IMR-90 (cell line): ENCODE measurements at regions not wholly inside any gene's neighbourhood (a gene's known extent, or its start where the extent isn't known, plus 50 kb on each side); places are given as distances from the start of the nearest gene placed in this dataset.

Source experiments
- ATAC-seq: fragments of 200-7000 bp; cut with Tn5 transposase; 2 replicates; pipeline ENCODE4 v1.9.1; 2020; ENCODE audit warnings: low read depth, mild to moderate bottlenecking, moderate library complexity
- BruUV-seq: library from RNA; stranded (reverse); fragments of 400-500 nt; replicated peaks from 2 replicates; lab custom pipeline; 2021; lab: Mats Ljungman, UMichigan
- CTCF ChIA-PET: fragments of 300-600 bp; formaldehyde crosslinking; extraction: SDS; loops from one replicate; lab custom pipeline; 2021; ENCODE audit warnings: antibody characterized with exemption; lab: Yijun Ruan, JAX
- POLR2A ChIA-PET: fragments of 300-600 bp; sonication (Branson Sonifier 250); formaldehyde crosslinking; loops from one replicate; lab custom pipeline; 2022; ENCODE audit warnings: antibody characterized with exemption; ENCODE audit not compliant: unreplicated experiment; lab: Charles Lee
- DNase-seq: peaks from one replicate; pipeline ENCODE4 v3.0.0; 2013
- H2AFZ ChIP-seq: replicated peaks from 2 replicates; pipeline ENCODE3; 2013; ENCODE audit warnings: low read length, mild to moderate bottlenecking; ENCODE audit not compliant: poor library complexity
- H2AK5ac ChIP-seq: 2 replicates; pipeline ENCODE4 v1.6.1; 2013; ENCODE audit warnings: low read depth, low read length, inconsistent platforms
- H2AK9ac ChIP-seq: replicated peaks from 2 replicates; pipeline ENCODE3; 2013; ENCODE audit warnings: mild to moderate bottlenecking, low read depth, low read length, moderate library complexity; ENCODE audit not compliant: poor library complexity
- H2BK120ac ChIP-seq: 2 replicates; pipeline ENCODE4 v1.6.1; 2013; ENCODE audit warnings: low read depth, low read length, inconsistent platforms
- H2BK15ac ChIP-seq: 3 replicates; pipeline ENCODE4 v1.6.1; 2013; ENCODE audit warnings: low read depth, low read length, inconsistent platforms
- H2BK20ac ChIP-seq: 2 replicates; pipeline ENCODE4 v1.6.1; 2013; ENCODE audit warnings: low read depth, mild to moderate bottlenecking, inconsistent platforms, low read length, moderate library complexity
- H2BK5ac ChIP-seq: 2 replicates; pipeline ENCODE4 v1.6.1; 2013; ENCODE audit warnings: mild to moderate bottlenecking, low read depth, low read length, inconsistent platforms; ENCODE audit not compliant: poor library complexity, severe bottlenecking
- H3K14ac ChIP-seq: replicated peaks from 2 replicates; pipeline ENCODE4 v1.6.1; 2013; ENCODE audit warnings: low read depth, low read length, inconsistent platforms
- H3K18ac ChIP-seq: 2 replicates; pipeline ENCODE4 v1.6.1; 2013; ENCODE audit warnings: low read depth, low read length, control low read depth
- H3K23ac ChIP-seq: 2 replicates; pipeline ENCODE4 v1.6.1; 2013; ENCODE audit warnings: low read depth, low read length, inconsistent platforms
- H3K27ac ChIP-seq: 2 replicates; pipeline ENCODE4 v1.5.1; 2013; ENCODE audit warnings: mild to moderate bottlenecking, control low read depth, low read length; ENCODE audit not compliant: insufficient read depth
- H3K27me3 ChIP-seq: 2 replicates; pipeline ENCODE4 v1.6.1; 2013; ENCODE audit warnings: low read length; ENCODE audit not compliant: control insufficient read depth, insufficient read depth
- H3K36me3 ChIP-seq: 2 replicates; pipeline ENCODE4 v1.6.1; 2013; ENCODE audit warnings: low read length, mixed read lengths; ENCODE audit not compliant: control insufficient read depth, insufficient read depth
- H3K4ac ChIP-seq: 2 replicates; pipeline ENCODE4 v1.6.1; 2013; ENCODE audit warnings: low read depth, low read length, inconsistent platforms
- H3K4me1 ChIP-seq: 2 replicates; pipeline ENCODE4 v1.6.1; 2013; ENCODE audit warnings: low read length, mixed read lengths; ENCODE audit not compliant: control insufficient read depth, insufficient read depth
- H3K4me2 ChIP-seq: 2 replicates; pipeline ENCODE4 v1.6.1; 2013; ENCODE audit warnings: low read depth, mild to moderate bottlenecking, control low read depth, low read length, moderate library complexity
- H3K4me3 ChIP-seq: 2 replicates; pipeline ENCODE4 v1.5.1; 2013; ENCODE audit warnings: low read depth, mild to moderate bottlenecking, control low read depth, low read length, moderate library complexity; ENCODE audit not compliant: insufficient read depth
- H3K56ac ChIP-seq: 2 replicates; pipeline ENCODE4 v1.6.1; 2013; ENCODE audit warnings: low read length, inconsistent platforms; ENCODE audit not compliant: insufficient read depth; ENCODE audit errors: extremely low read depth
- H3K79me1 ChIP-seq, 2 experiments: 2 replicates each; pipeline ENCODE4 v1.6.1; 2013; ENCODE audit warnings: low read length in 2 of 2, inconsistent platforms in 1 of 2, low read depth in 1 of 2
- H3K9ac ChIP-seq: 2 replicates; pipeline ENCODE4 v1.6.1; 2013; ENCODE audit warnings: low read depth, low read length, control low read depth
- H3K9me1 ChIP-seq: 2 replicates; pipeline ENCODE4 v1.6.1; 2013; ENCODE audit warnings: low read length, inconsistent platforms; ENCODE audit not compliant: insufficient read depth
- H3K9me3 ChIP-seq: 2 replicates; pipeline ENCODE4 v1.6.1; 2013; ENCODE audit warnings: low read length; ENCODE audit not compliant: control insufficient read depth, insufficient read depth
- H4K20me1 ChIP-seq: 2 replicates; pipeline ENCODE4 v1.6.1; 2013; ENCODE audit warnings: low read length, inconsistent platforms; ENCODE audit not compliant: insufficient read depth
- H4K5ac ChIP-seq: 2 replicates; pipeline ENCODE4 v1.6.1; 2013; ENCODE audit warnings: mild to moderate bottlenecking, low read depth, low read length, control low read depth
- H4K8ac ChIP-seq, 2 experiments: 2 replicates each; pipeline ENCODE4 v1.6.1; 2013; ENCODE audit warnings: low read depth in 2 of 2, low read length in 2 of 2, control low read depth in 1 of 2, inconsistent platforms in 1 of 2
- H4K91ac ChIP-seq: 2 replicates; pipeline ENCODE4 v1.6.1; 2013; ENCODE audit warnings: low read depth, low read length, inconsistent platforms; ENCODE audit not compliant: insufficient read depth
- BHLHE40 ChIP-seq: fragments of 150-350 bp; IDR thresholded peaks from 2 replicates; pipeline ENCODE4 v1.6.1; 2016; ENCODE audit warnings: mild to moderate bottlenecking, low read depth, low read length
- CEBPB ChIP-seq: IDR thresholded peaks from 2 replicates; pipeline ENCODE4 v1.6.1; 2012; ENCODE audit warnings: low read depth, low read length, improper control_type of control experiment
- CHD1 ChIP-seq: IDR thresholded peaks from 2 replicates; pipeline ENCODE4 v1.6.1; 2012; ENCODE audit warnings: low read depth, low read length, improper control_type of control experiment
- CTCF ChIP-seq: conservative IDR thresholded peaks from 2 replicates; pipeline ENCODE4 v1.5.1; 2012; ENCODE audit warnings: mild to moderate bottlenecking, low read depth, low read length, improper control_type of control experiment
- FOS ChIP-seq: fragments of 150-350 bp; IDR thresholded peaks from 2 replicates; pipeline ENCODE4 v1.6.1; 2016; ENCODE audit warnings: low read depth, low read length
- MAZ ChIP-seq: IDR thresholded peaks from 2 replicates; pipeline ENCODE4 v1.6.1; 2012; ENCODE audit warnings: low read depth, mild to moderate bottlenecking, low read length, improper control_type of control experiment, moderate library complexity, borderline replicate concordance
- MXI1 ChIP-seq: IDR thresholded peaks from 2 replicates; pipeline ENCODE4 v1.6.1; 2012; ENCODE audit warnings: low read depth, mild to moderate bottlenecking, low read length, moderate library complexity, borderline replicate concordance
- NFE2L2 ChIP-seq: fragments of 150-350 bp; IDR thresholded peaks from 2 replicates; pipeline ENCODE4 v1.6.1; 2016; ENCODE audit warnings: low read depth, mild to moderate bottlenecking, low read length
- POLR2A ChIP-seq: IDR thresholded peaks from 2 replicates; pipeline ENCODE4 v1.6.1; 2012; ENCODE audit warnings: mild to moderate bottlenecking, low read depth, low read length
- RAD21 ChIP-seq: IDR thresholded peaks from 2 replicates; pipeline ENCODE4 v1.6.1; 2012; ENCODE audit warnings: low read length, improper control_type of control experiment
- RCOR1 ChIP-seq: IDR thresholded peaks from 2 replicates; pipeline ENCODE4 v1.6.1; 2012; ENCODE audit warnings: mild to moderate bottlenecking, low read length, improper control_type of control experiment; ENCODE audit not compliant: insufficient replicate concordance
- SMC3 ChIP-seq: fragments of 150-350 bp; IDR thresholded peaks from 2 replicates; pipeline ENCODE4 v1.6.1; 2016; ENCODE audit warnings: low read depth, mild to moderate bottlenecking, antibody characterized with exemption, low read length, moderate library complexity
- USF2 ChIP-seq: fragments of 150-350 bp; IDR thresholded peaks from 2 replicates; pipeline ENCODE4 v1.6.1; 2017; ENCODE audit warnings: mild to moderate bottlenecking, antibody characterized with exemption, low read length, low read depth
- WGBS, 2 experiments: methylation state at CpG; one replicate each; pipeline versions ENCODE4 v1.1.5 to v1.1.7; 2013; ENCODE audit warnings: missing lambda C conversion rate in 2 of 2; ENCODE audit not compliant: insufficient read length in 1 of 2; ENCODE audit errors: extremely low coverage in 2 of 2; 5-methylcytosine and 5-hydroxymethylcytosine counted together
- dilution Hi-C: fragments of 300-500 bp; cut with HindIII; formaldehyde crosslinking; loops from one replicate; pipeline ENCODE4 v1.14.3; 2018; ENCODE audit warnings: low sequenced_read_pairs; ENCODE audit not compliant: unreplicated experiment
- in situ Hi-C: fragments of 300-500 bp; cut with MboI; formaldehyde crosslinking; loops from 3 replicates; pipeline ENCODE4 v1.14.3; 2019; ENCODE audit warnings: low sequenced_read_pairs, inconsistent platforms, mixed read lengths
- intact Hi-C: fragments of 100-400 bp; cut with micrococcal nuclease; formaldehyde crosslinking; loops from 2 replicates; pipeline ENCODE4 v1.10.0; 2022
- TF ChIP-seq, protein P1 (sequence below): fragments of 150-350 bp; IDR thresholded peaks from 2 replicates; pipeline ENCODE4 v1.6.1; 2016; ENCODE audit warnings: low read depth, mild to moderate bottlenecking, low read length, moderate library complexity, borderline replicate concordance

- Histone ChIP-seq H2BK5ac (no peak overlapping the region), H3K27ac (no peak overlapping the region), H3K79me1 (no peaks in the 10 kb centered on the region), H4K5ac (no peak overlapping the region), H3K36me3 (no peaks in the 10 kb centered on the region), H3K56ac (no peak overlapping the region), H2AK9ac (no peak overlapping the region), H2BK20ac (no peak overlapping the region), H3K18ac (no peak overlapping the region), H4K20me1 (no peaks in the 10 kb centered on the region), H4K91ac (no peak overlapping the region), H3K27me3 (no peaks in the 10 kb centered on the region), H3K23ac (no peak overlapping the region), H2BK120ac (no peak overlapping the region), H3K4me1 (no peaks in the 10 kb centered on the region), H4K8ac (no peak overlapping the region), H3K9ac (no peak overlapping the region), H3K9me1 (no peaks in the 10 kb centered on the region), H3K4me2 (no peak overlapping the region), H3K14ac (no peak overlapping the region), H2AFZ (no peak overlapping the region), H2BK15ac (no peak overlapping the region), H3K4me3 (no peak overlapping the region), H2AK5ac (no peak overlapping the region), H3K4ac (no peak overlapping the region), H3K9me3 (no peaks in the 10 kb centered on the region)
- intact Hi-C loops = no loop called here
- WGBS, 2 experiments = no CpG with 5 or more reads among the region's 4 CpGs
- DNase-seq (no peak), ATAC-seq (no peak)
- dilution Hi-C loops = no loop called here
- BruUV-seq = no TSS peak
- TF ChIP-seq FOS = no peak
- TF ChIP-seq MXI1 = no peak
- TF ChIP-seq CHD1 = no peak
- no peak for TF ChIP-seq RAD21
- TF ChIP-seq SMC3 = no peak
- no peak for TF ChIP-seq BHLHE40
- TF ChIP-seq, protein P1, sequence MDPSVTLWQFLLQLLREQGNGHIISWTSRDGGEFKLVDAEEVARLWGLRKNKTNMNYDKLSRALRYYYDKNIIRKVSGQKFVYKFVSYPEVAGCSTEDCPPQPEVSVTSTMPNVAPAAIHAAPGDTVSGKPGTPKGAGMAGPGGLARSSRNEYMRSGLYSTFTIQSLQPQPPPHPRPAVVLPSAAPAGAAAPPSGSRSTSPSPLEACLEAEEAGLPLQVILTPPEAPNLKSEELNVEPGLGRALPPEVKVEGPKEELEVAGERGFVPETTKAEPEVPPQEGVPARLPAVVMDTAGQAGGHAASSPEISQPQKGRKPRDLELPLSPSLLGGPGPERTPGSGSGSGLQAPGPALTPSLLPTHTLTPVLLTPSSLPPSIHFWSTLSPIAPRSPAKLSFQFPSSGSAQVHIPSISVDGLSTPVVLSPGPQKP = no peak
- no peak for TF ChIP-seq RCOR1
- no peak for TF ChIP-seq POLR2A
- no peak for TF ChIP-seq CEBPB
- no peak for TF ChIP-seq CTCF
- no peak for TF ChIP-seq MAZ
- no peak for TF ChIP-seq NFE2L2
- TF ChIP-seq USF2 = no peak
- ChIA-PET CTCF (no interaction called here), POLR2A (no interaction called here)
- in situ Hi-C loops = no loop called here
Observed at GRCh38 chrX:19172741-19173140, 50.5 kb upstream of the ADGRG2 start.
